PC-3 (cell line): ENCODE measurements at regions not wholly inside any gene's neighbourhood (a gene's known extent, or its start where the extent isn't known, plus 50 kb on each side); places are given as distances from the start of the nearest gene placed in this dataset.

ENCODE experiments used
- ATAC-seq: fragments of 200-7000 bp; cut with Tn5 transposase; 2 replicates; pipeline ENCODE4 v1.9.1; 2020; ENCODE audit warnings: mild to moderate bottlenecking, moderate library complexity
- BruUV-seq: library from RNA; stranded (reverse); fragments of 400-500 nt; replicated peaks from 2 replicates; lab custom pipeline; 2021; lab: Mats Ljungman, UMichigan
- CTCF ChIA-PET: fragments of 300-600 bp; sonication (Branson Sonifier 250); formaldehyde crosslinking; loops from one replicate; lab custom pipeline; 2022; ENCODE audit warnings: antibody characterized with exemption; lab: Charles Lee
- POLR2A ChIA-PET: fragments of 300-600 bp; sonication (Branson Sonifier 250); formaldehyde crosslinking; loops from one replicate; lab custom pipeline; 2022; ENCODE audit warnings: antibody characterized with exemption; ENCODE audit not compliant: unreplicated experiment; lab: Charles Lee
- DNase-seq: peaks from one replicate; pipeline ENCODE4 v3.0.0-alpha.2; 2015
- H2AFZ ChIP-seq: fragments of 300-600 bp; sonication (generic); 2 replicates; pipeline ENCODE4 v1.6.0; 2016; ENCODE audit warnings: antibody characterized with exemption, low read length
- H3F3A ChIP-seq: fragments of 300-600 bp; sonication (generic); one replicate; pipeline ENCODE4 v1.6.0; 2017; ENCODE audit warnings: antibody characterized with exemption, low read length, control low read depth, mild to moderate bottlenecking; ENCODE audit not compliant: unreplicated experiment
- H3K27ac ChIP-seq: fragments of 300-600 bp; sonication (generic); 2 replicates; pipeline ENCODE4 v1.5.1; 2016; ENCODE audit warnings: mild to moderate bottlenecking, low read length
- H3K27me3 ChIP-seq: fragments of 300-600 bp; sonication (generic); 2 replicates; pipeline ENCODE4 v1.6.1; 2016; ENCODE audit warnings: low read length, mixed read lengths
- H3K36me3 ChIP-seq: fragments of 300-600 bp; sonication (generic); 2 replicates; pipeline ENCODE4 v1.6.1; 2016; ENCODE audit warnings: low read depth, mixed run types, low read length, mixed read lengths
- H3K4me1 ChIP-seq: fragments of 300-600 bp; sonication (generic); 2 replicates; pipeline ENCODE4 v1.5.1; 2016; ENCODE audit warnings: low read length; ENCODE audit not compliant: insufficient read depth
- H3K4me2 ChIP-seq: fragments of 300-600 bp; sonication (generic); 2 replicates; pipeline ENCODE4 v1.6.0; 2016; ENCODE audit warnings: low read length
- H3K4me3 ChIP-seq: fragments of 300-600 bp; sonication (generic); 2 replicates; pipeline ENCODE4 v1.5.1; 2016; ENCODE audit warnings: mild to moderate bottlenecking, low read length, mixed read lengths
- H3K79me2 ChIP-seq: fragments of 300-600 bp; sonication (generic); 2 replicates; pipeline ENCODE4 v1.6.1; 2017; ENCODE audit warnings: low read length, mixed read lengths
- H3K9ac ChIP-seq: fragments of 300-600 bp; sonication (generic); 2 replicates; pipeline ENCODE4 v1.6.0; 2016; ENCODE audit warnings: mild to moderate bottlenecking, low read length
- H3K9me2 ChIP-seq: fragments of 300-600 bp; sonication (generic); replicated peaks from 2 replicates; pipeline ENCODE4 v1.6.1; 2016; ENCODE audit warnings: mixed run types, low read length, mixed read lengths
- H3K9me3 ChIP-seq: fragments of 300-600 bp; sonication (generic); 2 replicates; pipeline ENCODE4 v1.6.1; 2016; ENCODE audit warnings: low read length, mixed read lengths
- H4K20me1 ChIP-seq: fragments of 300-600 bp; sonication (generic); 2 replicates; pipeline ENCODE4 v1.6.1; 2016; ENCODE audit warnings: low read length, mixed read lengths
- CTCF ChIP-seq: fragments of 300-600 bp; sonication (generic); conservative IDR thresholded peaks from 2 replicates; pipeline ENCODE4 v1.5.1; 2017; ENCODE audit warnings: antibody characterized with exemption, low read depth, mild to moderate bottlenecking, low read length
- EZH2 ChIP-seq: fragments of 300-600 bp; sonication (generic); IDR thresholded peaks from one replicate; pipeline ENCODE4 v1.6.1; 2017; ENCODE audit warnings: antibody characterized with exemption, mild to moderate bottlenecking, low read length; ENCODE audit not compliant: unreplicated experiment
- EZH2phosphoT487 ChIP-seq: fragments of 300-600 bp; sonication (generic); IDR thresholded peaks from 2 replicates; pipeline ENCODE4 v1.6.1; 2018; ENCODE audit warnings: mild to moderate bottlenecking, antibody characterized with exemption, low read length, borderline replicate concordance
- intact Hi-C: fragments of 100-400 bp; cut with micrococcal nuclease; formaldehyde crosslinking; loops from 2 replicates; pipeline ENCODE4 v1.9.0; 2023

GRCh38 chr1:81208441-81208840 lies 592.3 kb upstream of the ADGRL2 start:
- ATAC-seq, result no peak
- Histone ChIP-seq H3K27ac (no peak overlapping the region), H4K20me1 (no peaks in the 10 kb centered on the region), H3K4me3 (no peak overlapping the region), H2AFZ (no peak overlapping the region), H3K4me1 (no peaks in the 10 kb centered on the region), H3K9me2 (no peaks in the 10 kb centered on the region), H3K4me2 (no peak overlapping the region), H3K9ac (no peak overlapping the region), H3F3A (no peaks in the 10 kb centered on the region), H3K79me2 (no peaks in the 10 kb centered on the region), H3K36me3 (no peaks in the 10 kb centered on the region), H3K9me3 (no peaks in the 10 kb centered on the region), H3K27me3 (peaks cover 12% of the 10 kb centered on the region)
- TF ChIP-seq EZH2 (no peak), EZH2phosphoT487 (no peak), CTCF (no peak)
- BruUV-seq, result no TSS peak
- CTCF ChIA-PET, result no interaction called here
- POLR2A ChIA-PET, result no interaction called here
- no peak for DNase-seq
- intact Hi-C loops, result no loop called here

GRCh38 chr1:81205956-81206355 lies 594.8 kb upstream of the ADGRL2 start:
- POLR2A ChIA-PET, result no interaction called here
- Histone ChIP-seq H3K4me3 (no peak overlapping the region), H2AFZ (no peak overlapping the region), H3K4me1 (no peaks in the 10 kb centered on the region), H3K9me2 (no peaks in the 10 kb centered on the region), H3K79me2 (no peaks in the 10 kb centered on the region), H3K27ac (no peak overlapping the region), H3K9ac (no peak overlapping the region), H3K27me3 (peaks cover 12% of the 10 kb centered on the region), H3K36me3 (no peaks in the 10 kb centered on the region), H3K4me2 (no peak overlapping the region), H3F3A (no peaks in the 10 kb centered on the region), H3K9me3 (no peaks in the 10 kb centered on the region), H4K20me1 (no peaks in the 10 kb centered on the region)
- DNase-seq (no peak), ATAC-seq (no peak)
- no peak for TF ChIP-seq CTCF
- intact Hi-C loops, result no loop called here
- BruUV-seq, result no TSS peak
- CTCF ChIA-PET, result no interaction called here

- Histone ChIP-seq H2AFZ (no peak overlapping the region), H3K27me3 (peaks cover 12% of the 10 kb centered on the region), H3K9ac (no peak overlapping the region), H3K9me2 (no peaks in the 10 kb centered on the region), H3K9me3 (no peaks in the 10 kb centered on the region), H4K20me1 (no peaks in the 10 kb centered on the region), H3K36me3 (no peaks in the 10 kb centered on the region), H3K27ac (no peak overlapping the region), H3K79me2 (no peaks in the 10 kb centered on the region), H3K4me3 (no peak overlapping the region), H3K4me1 (no peaks in the 10 kb centered on the region), H3K4me2 (no peak overlapping the region), H3F3A (no peaks in the 10 kb centered on the region)
- intact Hi-C loops, result no loop called here
- ATAC-seq (no peak), DNase-seq (no peak)
- TF ChIP-seq EZH2phosphoT487, result no peak
- ChIA-PET CTCF (no interaction called here), POLR2A (no interaction called here)
- BruUV-seq, result no TSS peak
These were observed 599.0 kb upstream of the ADGRL2 start for GRCh38 chr1:81201779-81202178.
